Skin of body (tissue), 1 donor: ENCODE measurements at regions not wholly inside any gene's neighbourhood (a gene's known extent, or its start where the extent isn't known, plus 50 kb on each side); places are given as distances from the start of the nearest gene placed in this dataset.

Source experiments
- DNase-seq: peaks from one replicate; lab custom pipeline; 2025; lab: John Stamatoyannopoulos, UW

GRCh38 chr7:137172105-137172590, 171.4 kb downstream of the PTN start:
- no peak for DNase-seq

- DNase-seq = peak; percentile 58
These were observed 174.2 kb downstream of the PTN start for GRCh38 chr7:137169282-137169698.

- DNase-seq = no peak
These were observed 175.9 kb downstream of the PTN start for GRCh38 chr7:137167609-137168008.

- no peak for DNase-seq
These were observed 177.2 kb downstream of the PTN start for GRCh38 chr7:137166363-137166762.

GRCh38 chr7:137165786-137166185, 177.7 kb downstream of the PTN start:
- no peak for DNase-seq

- DNase-seq = no peak
These were observed 178.3 kb downstream of the PTN start for GRCh38 chr7:137165241-137165640.

GRCh38 chr7:137164251-137164650, 179.3 kb downstream of the PTN start:
- DNase-seq = no peak

GRCh38 chr7:137160236-137160635, 183.3 kb downstream of the PTN start:
- DNase-seq = no peak

GRCh38 chr7:137157256-137157655, 186.3 kb downstream of the PTN start:
- DNase-seq = no peak

- DNase-seq = no peak
These were observed 191.9 kb downstream of the PTN start for GRCh38 chr7:137151690-137152052.

- no peak for DNase-seq
These were observed 192.4 kb downstream of the PTN start for GRCh38 chr7:137151041-137151689.

- DNase-seq = no peak
These were observed 196.2 kb downstream of the PTN start for GRCh38 chr7:137147338-137147720.

- DNase-seq = no peak
These were observed 196.8 kb downstream of the PTN start for GRCh38 chr7:137146552-137147337.

GRCh38 chr7:137146012-137146455, 197.5 kb downstream of the PTN start:
- no peak for DNase-seq

GRCh38 chr7:137142376-137142775, 201.2 kb downstream of the PTN start:
- no peak for DNase-seq

- no peak for DNase-seq
These were observed 207.7 kb downstream of the PTN start for GRCh38 chr7:137135654-137136350.

- no peak for DNase-seq
These were observed 212.8 kb downstream of the PTN start for GRCh38 chr7:137130751-137131158.

GRCh38 chr7:137129025-137129424, 214.5 kb downstream of the PTN start:
- DNase-seq = no peak

GRCh38 chr7:137127806-137128205, 215.7 kb downstream of the PTN start:
- no peak for DNase-seq

GRCh38 chr7:137127058-137127457, 216.5 kb downstream of the PTN start:
- DNase-seq = no peak

GRCh38 chr7:137122145-137122544, 221.4 kb downstream of the PTN start:
- no peak for DNase-seq

GRCh38 chr7:137120690-137121089, 222.8 kb downstream of the PTN start:
- DNase-seq = peak; percentile 23
